ENCODE measurements at regions not wholly inside any gene's neighbourhood (a gene's known extent, or its start where the extent isn't known, plus 50 kb on each side); places are given as distances from the start of the nearest gene placed in this dataset.

GRCh38 chr11:109089144-109089543 is 332.8 kb upstream of the C11orf87 start:
- no peak overlapping the region for H3K4me3 ChIP-seq (ENCODE audit: low read length, poor library complexity, severe bottlenecking)
- no peaks in the 10 kb centered on the region for H3K9me2 ChIP-seq (replicated peaks; ENCODE audit: low read depth, low read length)
- peak overlapping the region; percentile 60 for H2AFZ ChIP-seq (ENCODE audit: low read length)
- H3K4me2 ChIP-seq (ENCODE audit: low read depth, low read length, poor library complexity, severe bottlenecking), result peak overlapping the region; percentile 29
- H3K27me3 ChIP-seq (ENCODE audit: insufficient read depth, low read length, poor library complexity, severe bottlenecking), result no peaks in the 10 kb centered on the region
- peaks cover 34% of the 10 kb centered on the region for H3K4me1 ChIP-seq (ENCODE audit: insufficient read depth, low read length, poor library complexity, severe bottlenecking)
- H3F3A ChIP-seq (ENCODE audit: low read depth), result peaks cover 4% of the 10 kb centered on the region; the same call in 1 of the 2 replicates
- H3K9ac ChIP-seq (ENCODE audit: low read depth, low read length, poor library complexity, severe bottlenecking), result no peak overlapping the region
- H3K79me2 ChIP-seq (ENCODE audit: insufficient read depth, low read length), result no peaks in the 10 kb centered on the region
- no peaks in the 10 kb centered on the region for H4K20me1 ChIP-seq (ENCODE audit: insufficient read depth, low read length, poor library complexity, severe bottlenecking)
- TF ChIP-seq CTCF (conservative IDR thresholded peaks at IDR 0.05; ENCODE audit: low read length), result no peak
- TF ChIP-seq EZH2phosphoT487 (IDR thresholded peaks at IDR 0.05; ENCODE audit: borderline replicate concordance), result no peak
- no peaks in the 10 kb centered on the region for H3K36me3 ChIP-seq (ENCODE audit: insufficient read depth, low read length)
- H3K9me3 ChIP-seq (ENCODE audit: insufficient read depth, low read depth, low read length), result no peaks in the 10 kb centered on the region

GRCh38 chr11:109093354-109093753 is 328.6 kb upstream of the C11orf87 start:
- no peak overlapping the region for H3K9ac ChIP-seq (ENCODE audit: low read depth, low read length, poor library complexity, severe bottlenecking)

GRCh38 chr11:109096266-109096665 is 325.7 kb upstream of the C11orf87 start:
- no peak overlapping the region for H3K4me3 ChIP-seq (ENCODE audit: low read length, poor library complexity, severe bottlenecking)
- H3K9ac ChIP-seq (ENCODE audit: low read depth, low read length, poor library complexity, severe bottlenecking), result no peak overlapping the region
- no peaks in the 10 kb centered on the region for H3K4me1 ChIP-seq (ENCODE audit: insufficient read depth, low read length, poor library complexity, severe bottlenecking)
- no peak overlapping the region for H2AFZ ChIP-seq (ENCODE audit: low read length)
- H3K9me3 ChIP-seq (ENCODE audit: insufficient read depth, low read depth, low read length), result no peaks in the 10 kb centered on the region
- no peaks in the 10 kb centered on the region for H3K27me3 ChIP-seq (ENCODE audit: insufficient read depth, low read length, poor library complexity, severe bottlenecking)
- H3K4me2 ChIP-seq (ENCODE audit: low read depth, low read length, poor library complexity, severe bottlenecking), result no peak overlapping the region
- no peaks in the 10 kb centered on the region for H3F3A ChIP-seq (ENCODE audit: low read depth)
- H3K79me2 ChIP-seq (ENCODE audit: insufficient read depth, low read length), result no peaks in the 10 kb centered on the region
- TF ChIP-seq EZH2phosphoT487 (IDR thresholded peaks at IDR 0.05; ENCODE audit: borderline replicate concordance), result no peak
- no peak for TF ChIP-seq CTCF (conservative IDR thresholded peaks at IDR 0.05; ENCODE audit: low read length)
- no peaks in the 10 kb centered on the region for H4K20me1 ChIP-seq (ENCODE audit: insufficient read depth, low read length, poor library complexity, severe bottlenecking)
- H3K36me3 ChIP-seq (ENCODE audit: insufficient read depth, low read length), result no peaks in the 10 kb centered on the region
- H3K9me2 ChIP-seq (replicated peaks; ENCODE audit: low read depth, low read length), result no peaks in the 10 kb centered on the region

More at GRCh38 chr11:109093354-109093753, 328.6 kb upstream of the C11orf87 start:
- Histone ChIP-seq H3K4me3 (ENCODE audit: low read length, poor library complexity, severe bottlenecking) (no peak overlapping the region), H3K9me3 (ENCODE audit: insufficient read depth, low read depth, low read length) (no peaks in the 10 kb centered on the region), H3F3A (ENCODE audit: low read depth) (no peaks in the 10 kb centered on the region), H2AFZ (ENCODE audit: low read length) (no peak overlapping the region), H3K9me2 (replicated peaks; ENCODE audit: low read depth, low read length) (no peaks in the 10 kb centered on the region), H3K27me3 (ENCODE audit: insufficient read depth, low read length, poor library complexity, severe bottlenecking) (no peaks in the 10 kb centered on the region), H3K36me3 (ENCODE audit: insufficient read depth, low read length) (no peaks in the 10 kb centered on the region), H3K4me1 (ENCODE audit: insufficient read depth, low read length, poor library complexity, severe bottlenecking) (peaks cover 14% of the 10 kb centered on the region), H4K20me1 (ENCODE audit: insufficient read depth, low read length, poor library complexity, severe bottlenecking) (no peaks in the 10 kb centered on the region), H3K4me2 (ENCODE audit: low read depth, low read length, poor library complexity, severe bottlenecking) (no peak overlapping the region), H3K79me2 (ENCODE audit: insufficient read depth, low read length) (no peaks in the 10 kb centered on the region)
- TF ChIP-seq CTCF (conservative IDR thresholded peaks at IDR 0.05; ENCODE audit: low read length) (no peak), EZH2phosphoT487 (IDR thresholded peaks at IDR 0.05; ENCODE audit: borderline replicate concordance) (no peak)
